HL-60 (cell line): ENCODE measurements at regions not wholly inside any gene's neighbourhood (a gene's known extent, or its start where the extent isn't known, plus 50 kb on each side); places are given as distances from the start of the nearest gene placed in this dataset.
"Not testable (repeated sequence)": the region's sequence is repeated elsewhere in the genome, so short reads cannot be mapped to it uniquely, and the experiment has no call there.

Experiments used
- DNase-seq, 2 experiments: peaks; one replicate each; pipeline ENCODE4 v3.0.0-alpha.2; 2010 to 2020; ENCODE audit warnings: low read depth in 1 of 2, low spot score in 1 of 2
- H3K27ac ChIP-seq: fragments of 250-450 bp; sonication (Bioruptor Pico); replicated peaks from 2 replicates; pipeline ENCODE4 v1.5.1; 2020; ENCODE audit warnings: mild to moderate bottlenecking, moderate library complexity
- H3K27me3 ChIP-seq: fragments of 250-450 bp; sonication (Bioruptor Pico); 2 replicates; pipeline ENCODE4 v1.5.1; 2021; ENCODE audit warnings: mild to moderate bottlenecking, moderate library complexity; ENCODE audit not compliant: insufficient read depth, poor library complexity, severe bottlenecking
- H3K4me3 ChIP-seq: replicated peaks from 2 replicates; pipeline ENCODE4 v1.5.1; 2011; ENCODE audit warnings: mild to moderate bottlenecking, control low read depth, low read length; ENCODE audit not compliant: insufficient read depth
- CTCF ChIP-seq: IDR thresholded peaks from one replicate; pipeline ENCODE4 v1.5.1; 2011; ENCODE audit warnings: low read length, control low read depth, inconsistent platforms; ENCODE audit not compliant: insufficient read depth
- GABPA ChIP-seq: IDR thresholded peaks from 2 replicates; pipeline ENCODE4 v1.6.1; 2012; ENCODE audit warnings: low read depth
- POLR2AphosphoS5 ChIP-seq: IDR thresholded peaks from 2 replicates; pipeline ENCODE4 v1.6.1; 2012; ENCODE audit warnings: low read depth
- REST ChIP-seq: IDR thresholded peaks from 2 replicates; pipeline ENCODE4 v1.6.1; 2012; ENCODE audit warnings: low read depth; ENCODE audit not compliant: insufficient replicate concordance
- SPI1 ChIP-seq: IDR thresholded peaks from 2 replicates; pipeline ENCODE4 v1.6.1; 2012; ENCODE audit warnings: low read depth, mild to moderate bottlenecking, borderline replicate concordance

- no peak for TF ChIP-seq REST
- TF ChIP-seq SPI1 = no peak
- no peak for TF ChIP-seq GABPA
- no peak for TF ChIP-seq POLR2AphosphoS5
- no peak for TF ChIP-seq CTCF
- no peak overlapping the region for H3K27ac ChIP-seq
- H3K4me3 ChIP-seq = no peak overlapping the region
- no peak for DNase-seq
- H3K27me3 ChIP-seq = no peaks in the 10 kb centered on the region
These were observed 66.0 kb upstream of the LARGE1 start for GRCh38 chr22:33986167-33986771.

GRCh38 chr22:33986954-33987353 lies 66.7 kb upstream of the LARGE1 start:
- no peak overlapping the region for H3K27ac ChIP-seq

GRCh38 chr22:33989263-33989662 lies 69.0 kb upstream of the LARGE1 start:
- not testable (repeated sequence) for H3K4me3 ChIP-seq, H3K27ac ChIP-seq, DNase-seq, H3K27me3 ChIP-seq

More at GRCh38 chr22:33986954-33987353, 66.7 kb upstream of the LARGE1 start:
- Histone ChIP-seq H3K4me3 (no peak overlapping the region), H3K27me3 (no peaks in the 10 kb centered on the region)
- DNase-seq = no peak
- TF ChIP-seq CTCF (no peak), SPI1 (no peak), GABPA (no peak), POLR2AphosphoS5 (no peak), REST (no peak)

- DNase-seq = no peak
- Histone ChIP-seq H3K4me3 (no peak overlapping the region), H3K27ac (no peak overlapping the region), H3K27me3 (no peaks in the 10 kb centered on the region)
- TF ChIP-seq GABPA = no peak
- no peak for TF ChIP-seq REST
- no peak for TF ChIP-seq POLR2AphosphoS5
- no peak for TF ChIP-seq CTCF
These were observed 71.3 kb upstream of the LARGE1 start for GRCh38 chr22:33991620-33992019.
